Choroid plexus epithelial cell (primary cell): ENCODE measurements at regions not wholly inside any gene's neighbourhood (a gene's known extent, or its start where the extent isn't known, plus 50 kb on each side); places are given as distances from the start of the nearest gene placed in this dataset.

Source experiments
- DNase-seq: peaks from one replicate; pipeline ENCODE4 v3.0.0-alpha.2; 2010; ENCODE audit warnings: low read depth
- H3K4me3 ChIP-seq: 2 replicates; pipeline ENCODE4 v1.5.1; 2011; ENCODE audit warnings: low read depth, mild to moderate bottlenecking, control low read depth, low read length, moderate library complexity
- CTCF ChIP-seq: conservative IDR thresholded peaks from 2 replicates; pipeline ENCODE4 v1.5.1; 2011; ENCODE audit warnings: low read depth, mild to moderate bottlenecking, control low read depth, inconsistent platforms, low read length, moderate library complexity

DNA sequence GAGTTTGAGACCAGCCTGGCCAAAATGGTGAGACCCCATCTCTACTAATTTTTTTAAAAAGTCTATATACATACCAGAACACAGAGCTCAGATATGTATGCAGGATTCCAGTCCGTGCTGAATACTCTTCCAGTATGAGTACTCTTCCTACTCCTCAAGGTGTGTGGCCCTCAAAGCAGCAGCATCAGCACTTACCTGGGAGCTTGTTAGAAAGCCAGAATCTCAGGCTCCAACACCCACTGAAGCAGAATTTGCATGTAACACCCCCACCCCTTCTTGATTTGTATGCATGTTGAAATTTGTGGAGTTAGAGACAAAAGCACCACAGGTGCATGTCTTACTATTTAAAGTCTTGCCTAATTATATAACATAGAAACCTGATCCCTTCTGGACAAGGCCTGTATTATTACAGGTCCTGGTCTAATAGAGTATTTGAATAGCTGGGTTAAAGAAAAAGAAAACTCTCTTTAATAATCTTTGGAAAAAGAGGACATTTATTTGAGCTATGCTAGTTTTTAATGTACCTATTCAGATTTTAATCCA is 50.3 kb upstream of the NFE2L2 start:
- H3K4me3 ChIP-seq = no peak overlapping the region
- DNase-seq = no peak
- TF ChIP-seq CTCF = no peak

DNA sequence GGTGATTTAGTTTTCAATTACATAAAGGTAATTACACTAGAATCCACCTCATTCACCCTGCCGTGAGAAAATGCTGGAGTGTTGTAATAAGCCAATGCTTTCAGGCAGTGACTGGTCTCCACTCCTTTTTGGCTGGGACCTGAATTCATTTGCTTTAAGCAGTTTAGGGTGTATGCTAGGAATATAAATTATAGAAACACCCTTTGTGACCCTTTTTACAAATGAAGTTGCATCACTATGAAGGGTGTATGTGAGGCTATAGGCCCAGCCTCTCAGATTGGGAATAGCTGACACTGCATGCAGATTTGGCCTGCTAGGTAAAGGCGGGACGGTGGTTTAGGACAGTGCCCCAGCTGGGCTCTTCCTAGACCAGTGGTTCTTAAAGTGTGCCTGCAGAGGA is 50.8 kb upstream of the NFE2L2 start:
- no peak for TF ChIP-seq CTCF
- no peak overlapping the region for H3K4me3 ChIP-seq
- no peak for DNase-seq

- TF ChIP-seq CTCF = no peak
- H3K4me3 ChIP-seq = no peak overlapping the region
Observed at GRCh38 chr2:177316756-177317155, 52.2 kb upstream of the NFE2L2 start.

GRCh38 chr2:177317443-177317842 is 52.9 kb upstream of the NFE2L2 start:
- no peak for TF ChIP-seq CTCF
- DNase-seq = no peak
- no peak overlapping the region for H3K4me3 ChIP-seq

More at GRCh38 chr2:177316756-177317155, 52.2 kb upstream of the NFE2L2 start:
- DNase-seq = no peak

GRCh38 chr2:177317857-177318256 is 53.3 kb upstream of the NFE2L2 start:
- H3K4me3 ChIP-seq = no peak overlapping the region
- DNase-seq = no peak
- no peak for TF ChIP-seq CTCF

DNA sequence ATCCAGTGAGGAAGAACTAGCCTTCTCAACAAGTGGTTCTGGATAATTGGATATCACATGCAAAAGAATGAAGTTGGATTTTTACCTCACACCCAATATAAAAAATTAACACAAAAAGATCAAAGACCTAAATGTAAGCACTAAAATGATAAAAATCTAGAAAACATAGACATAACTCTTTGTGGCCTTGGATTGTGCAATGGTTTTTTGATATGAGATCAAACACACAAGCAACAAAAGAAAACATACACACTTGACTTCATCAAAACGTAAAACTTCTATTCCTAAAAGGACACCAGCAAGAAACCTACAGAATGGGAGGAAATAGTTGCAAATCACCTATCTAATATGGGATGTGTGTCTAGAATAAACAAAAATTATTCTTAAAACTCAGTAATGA is 54.1 kb upstream of the NFE2L2 start:
- no peak for DNase-seq
- TF ChIP-seq CTCF = no peak
- no peak overlapping the region for H3K4me3 ChIP-seq

- no peak overlapping the region for H3K4me3 ChIP-seq
- TF ChIP-seq CTCF = no peak
- no peak for DNase-seq
Observed at GRCh38 chr2:177320596-177320995, 56.1 kb upstream of the NFE2L2 start.
